HG03139 (cell line): ENCODE measurements at regions not wholly inside any gene's neighbourhood (a gene's known extent, or its start where the extent isn't known, plus 50 kb on each side); places are given as distances from the start of the nearest gene placed in this dataset.

Experiments used
- ATAC-seq: cut with Tn5 transposase; IDR thresholded peaks from one replicate; pipeline ENCODE4 v1.9.1; 2021; ENCODE audit not compliant: unreplicated experiment

GRCh38 chr9:10961883-10962282 lies 349.1 kb upstream of the PTPRD start:
- no peak for ATAC-seq

- no peak for ATAC-seq
These were observed 370.4 kb upstream of the PTPRD start for GRCh38 chr9:10983251-10983650.

- no peak for ATAC-seq
These were observed 386.8 kb upstream of the PTPRD start for GRCh38 chr9:10999646-11000045.

GRCh38 chr9:11001546-11001945 lies 388.7 kb upstream of the PTPRD start:
- no peak for ATAC-seq

DNA sequence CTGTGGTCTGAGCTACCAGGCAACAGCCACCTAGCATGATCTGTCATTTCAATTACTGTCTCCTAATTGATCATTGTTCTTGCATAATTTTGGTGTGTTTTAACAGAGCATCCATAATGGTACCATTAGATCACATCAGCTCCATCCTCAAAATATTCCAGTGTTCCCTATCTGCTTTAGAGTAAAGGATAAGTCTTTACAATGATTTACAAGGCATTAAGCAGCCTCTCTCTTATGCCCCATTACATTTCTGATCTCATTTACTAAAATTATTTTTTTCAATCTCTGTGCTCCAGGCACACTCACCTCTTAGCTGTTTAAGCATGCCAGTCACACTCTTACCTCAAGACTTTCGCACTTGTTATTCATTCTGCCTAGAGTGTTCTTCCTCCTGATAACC lies 389.9 kb upstream of the PTPRD start:
- no peak for ATAC-seq

DNA sequence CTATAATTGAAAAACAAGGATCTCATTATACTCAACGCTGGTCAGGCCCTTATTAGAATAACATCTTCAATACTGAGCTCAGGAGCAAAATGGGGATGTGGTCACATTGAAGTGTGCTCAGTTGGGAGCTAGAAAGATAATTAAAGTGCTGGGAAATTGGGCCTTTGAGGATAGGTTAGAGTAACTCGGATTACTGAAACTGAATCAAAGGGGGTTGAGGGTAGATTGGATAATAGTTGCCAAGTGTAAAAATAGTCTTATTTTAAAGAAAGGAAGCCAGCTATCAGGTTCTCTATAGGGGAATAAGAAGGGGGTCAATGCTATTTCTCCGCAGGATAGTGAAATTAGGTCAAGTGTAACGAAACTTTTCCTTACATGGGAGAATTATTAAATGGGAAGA lies 391.0 kb upstream of the PTPRD start:
- ATAC-seq, result no peak

DNA sequence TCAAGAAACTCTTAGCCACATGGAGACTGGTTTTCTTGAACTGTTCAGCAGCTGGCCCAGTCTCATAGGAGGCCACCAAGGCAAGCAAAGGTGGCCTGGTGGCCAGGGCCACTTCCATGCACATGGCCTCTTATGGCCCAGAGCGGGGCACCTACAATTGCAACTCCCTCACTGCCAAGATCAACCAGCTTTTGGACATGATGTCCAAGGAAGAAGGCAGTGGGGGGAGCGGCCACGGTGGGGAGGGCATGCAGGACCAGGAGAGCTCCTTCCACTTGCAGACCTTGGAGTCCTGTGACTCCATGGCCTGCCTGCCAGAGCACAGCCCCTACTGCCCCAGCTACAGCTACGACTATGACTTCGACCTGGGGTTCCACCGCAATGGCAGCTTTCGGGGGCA lies 398.9 kb upstream of the PTPRD start:
- ATAC-seq, result no peak

DNA sequence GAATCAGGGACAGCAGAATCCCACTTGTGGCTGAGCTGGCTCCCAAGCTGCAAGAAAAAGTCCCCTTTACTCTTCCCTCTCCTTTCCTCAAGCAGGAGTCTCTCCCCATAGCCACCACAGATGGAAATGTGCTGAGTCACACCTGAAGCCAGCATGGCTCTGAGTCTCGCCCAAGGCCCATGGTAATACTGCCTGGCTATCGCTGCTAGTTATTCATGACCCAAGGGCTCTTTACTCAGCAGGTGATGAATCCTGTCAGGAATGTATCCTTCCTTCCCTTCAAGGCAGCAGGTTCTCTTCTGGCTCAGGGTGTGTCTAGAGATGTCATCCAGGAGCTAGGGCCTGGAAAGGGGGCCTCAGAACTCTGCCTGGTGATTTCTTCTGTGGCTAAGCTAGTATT lies 403.3 kb upstream of the PTPRD start:
- ATAC-seq, result no peak

DNA sequence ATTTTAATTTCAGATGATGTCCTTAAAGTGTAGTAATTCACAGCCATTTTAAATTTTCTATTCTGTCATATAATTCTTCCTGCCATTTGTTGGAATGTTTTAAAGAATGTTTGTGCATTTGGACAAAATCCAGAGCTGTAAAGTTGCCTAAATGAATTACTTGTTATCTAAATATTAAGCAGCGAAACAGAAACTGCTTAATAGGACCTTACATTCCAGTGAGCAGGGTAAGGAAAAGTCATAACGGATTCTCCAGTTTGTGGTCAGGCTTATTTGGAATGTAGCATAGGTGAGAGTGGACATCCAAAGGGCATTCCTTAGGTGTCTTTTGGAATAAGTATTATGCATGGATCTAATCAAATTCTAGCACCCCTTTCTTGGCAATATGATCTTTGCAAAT lies 410.4 kb upstream of the PTPRD start:
- no peak for ATAC-seq

DNA sequence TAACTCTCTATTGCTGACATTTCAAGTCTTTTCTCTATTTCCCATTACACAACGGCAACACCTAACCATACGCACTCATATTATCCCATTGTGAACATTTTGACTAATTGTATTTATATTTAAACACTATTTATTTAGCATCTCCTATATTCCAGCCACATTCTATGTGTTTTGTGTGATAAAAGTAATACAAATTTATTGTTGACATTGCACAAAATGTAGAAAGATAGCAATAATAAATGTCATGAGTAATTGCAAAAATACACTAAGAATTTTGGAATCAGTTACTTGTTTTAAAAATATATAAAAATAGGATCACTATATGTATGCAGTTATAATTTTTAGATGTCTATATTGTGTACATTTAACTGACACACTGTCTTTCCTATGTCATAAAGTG lies 413.0 kb upstream of the PTPRD start:
- ATAC-seq, result no peak

DNA sequence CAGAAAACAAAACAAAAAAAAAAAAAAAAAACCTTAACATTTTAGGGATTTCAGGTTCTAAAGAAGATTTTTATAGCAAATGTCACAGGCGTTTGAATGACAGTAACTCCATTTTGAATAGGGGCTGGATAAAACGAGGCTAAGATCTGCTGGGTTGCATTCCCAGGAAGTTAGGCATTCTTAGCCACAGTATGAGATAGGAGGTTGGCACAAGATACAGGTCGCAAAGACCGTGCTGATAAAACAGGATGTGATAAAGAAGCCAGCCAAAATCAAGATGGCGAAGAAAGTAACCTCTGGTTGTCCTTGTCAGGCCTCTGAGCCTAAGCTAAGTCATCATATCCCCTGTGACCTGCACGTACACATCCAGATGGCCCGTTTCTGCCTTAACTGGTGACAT lies 425.6 kb upstream of the PTPRD start:
- no peak for ATAC-seq

- ATAC-seq, result no peak
These were observed 426.2 kb upstream of the PTPRD start for GRCh38 chr9:11039006-11039405.

DNA sequence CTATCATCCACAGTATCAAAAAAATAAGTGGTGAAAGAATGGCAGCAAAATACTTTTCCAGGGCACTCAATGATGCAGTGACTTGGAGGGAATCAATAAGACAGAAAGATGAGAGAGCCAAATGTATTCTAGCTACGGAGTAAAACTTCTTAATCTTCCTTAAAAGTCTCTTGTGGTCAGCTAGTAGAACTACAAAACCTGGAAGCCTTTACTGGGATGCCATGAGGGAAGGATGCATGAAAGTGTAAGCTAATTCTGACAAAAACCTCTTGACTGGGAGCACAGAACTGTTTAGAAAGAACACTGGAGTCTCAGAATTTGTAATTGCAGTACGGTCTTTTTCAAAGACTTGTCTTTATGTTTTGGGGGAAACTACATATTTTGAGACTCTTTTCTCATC lies 432.8 kb upstream of the PTPRD start:
- no peak for ATAC-seq

DNA sequence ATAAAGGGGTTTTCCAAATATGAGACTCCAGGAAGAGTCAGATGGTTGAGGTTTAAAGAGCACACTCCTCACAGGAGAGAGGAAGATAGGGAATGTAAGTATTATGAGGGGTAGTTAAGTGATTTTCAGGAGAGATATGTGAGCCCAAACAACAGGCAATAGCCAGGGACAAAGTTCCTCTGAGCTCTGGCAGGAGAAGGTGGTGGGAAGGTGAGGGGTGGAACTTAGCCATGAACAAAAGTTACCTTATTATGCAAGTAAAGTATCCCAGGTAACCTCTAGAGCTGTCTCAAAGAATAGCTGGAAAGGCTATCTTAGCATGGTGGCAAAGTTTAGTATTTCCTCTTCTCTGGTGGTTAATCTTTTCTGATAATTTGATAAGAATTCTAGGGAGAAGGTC lies 450.5 kb upstream of the PTPRD start:
- no peak for ATAC-seq

- ATAC-seq, result no peak
These were observed 452.1 kb upstream of the PTPRD start for GRCh38 chr9:11064909-11065308.

DNA sequence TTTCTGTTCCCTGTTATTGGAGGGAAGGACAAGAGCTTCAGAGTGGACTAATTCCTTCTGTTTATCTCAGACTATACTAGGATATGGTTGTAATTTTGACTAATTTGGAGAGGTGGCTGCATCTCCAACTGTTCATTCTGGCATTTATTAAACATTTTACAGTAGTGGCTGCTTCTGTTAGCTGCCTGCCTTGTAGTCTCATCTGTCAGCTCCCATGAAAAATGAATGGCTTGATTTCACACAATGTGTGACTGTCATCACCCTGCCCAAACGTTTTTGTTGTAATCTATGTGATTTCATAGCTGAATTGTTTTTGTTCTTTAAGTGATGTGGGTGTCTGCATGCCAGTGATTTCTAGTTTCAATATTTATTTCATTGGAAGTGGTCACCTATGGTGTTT lies 459.4 kb upstream of the PTPRD start:
- no peak for ATAC-seq

DNA sequence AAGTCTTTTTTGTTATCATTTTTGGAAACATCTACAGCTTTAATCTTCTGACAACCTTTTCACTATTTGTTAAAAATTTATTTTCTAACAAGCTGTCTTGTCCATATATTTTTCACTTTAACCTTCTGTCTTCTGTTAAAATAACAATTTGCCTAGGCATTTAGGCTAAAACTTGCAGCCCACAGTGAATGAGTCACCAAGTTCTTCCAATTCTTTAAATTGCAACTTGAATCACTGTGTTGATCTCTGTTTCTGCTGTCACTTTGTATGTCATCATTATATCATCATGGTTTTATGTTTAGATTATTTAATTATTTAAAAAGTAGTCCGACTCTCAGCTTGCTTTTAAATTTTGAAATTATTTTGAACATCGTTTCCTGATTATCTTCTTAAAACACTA lies 473.8 kb upstream of the PTPRD start:
- no peak for ATAC-seq

DNA sequence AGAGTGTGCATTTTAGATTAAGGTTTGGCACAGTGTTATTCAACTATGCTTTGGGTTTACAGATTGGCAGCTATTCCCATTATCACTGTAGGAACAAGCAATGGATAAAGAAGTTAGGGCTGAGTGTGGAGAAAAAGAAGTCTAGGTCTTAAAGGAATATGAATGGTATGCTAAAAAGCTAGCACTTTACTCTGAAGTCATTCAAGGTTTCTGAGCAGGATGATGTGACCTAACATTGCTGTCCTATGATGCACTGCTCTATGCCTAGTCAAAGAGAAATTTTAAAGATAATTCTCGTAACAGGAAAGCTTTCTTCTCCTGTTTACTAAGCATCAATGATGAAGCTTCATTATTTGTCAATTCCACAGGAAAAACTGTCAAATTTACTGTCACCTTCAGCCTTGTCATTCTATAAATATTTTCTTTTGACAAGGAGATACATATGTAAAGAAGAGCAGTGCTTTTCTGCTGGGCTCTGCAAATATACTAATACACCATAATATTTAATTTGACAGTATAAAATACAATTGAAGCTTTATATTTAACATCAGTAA lies 476.1 kb upstream of the PTPRD start:
- ATAC-seq, result no peak

DNA sequence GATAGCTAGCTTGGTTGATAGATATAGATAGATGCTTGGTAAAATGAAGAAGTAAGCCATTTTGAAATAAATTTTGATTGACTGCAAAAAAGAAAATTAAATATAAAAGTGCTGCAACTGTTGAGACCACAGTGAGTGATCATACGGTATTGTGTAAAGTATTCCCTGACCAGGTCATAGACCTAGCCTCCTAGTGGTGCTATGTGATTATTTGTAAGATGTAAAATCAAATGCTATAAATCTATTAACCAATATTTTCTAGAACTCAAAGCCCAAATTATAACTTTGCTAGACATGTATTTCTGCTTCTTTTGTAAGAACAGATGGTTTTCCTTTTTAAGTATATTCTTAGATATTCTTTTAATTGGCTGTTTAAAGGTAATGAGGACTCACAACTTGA lies 480.2 kb upstream of the PTPRD start:
- ATAC-seq, result no peak

DNA sequence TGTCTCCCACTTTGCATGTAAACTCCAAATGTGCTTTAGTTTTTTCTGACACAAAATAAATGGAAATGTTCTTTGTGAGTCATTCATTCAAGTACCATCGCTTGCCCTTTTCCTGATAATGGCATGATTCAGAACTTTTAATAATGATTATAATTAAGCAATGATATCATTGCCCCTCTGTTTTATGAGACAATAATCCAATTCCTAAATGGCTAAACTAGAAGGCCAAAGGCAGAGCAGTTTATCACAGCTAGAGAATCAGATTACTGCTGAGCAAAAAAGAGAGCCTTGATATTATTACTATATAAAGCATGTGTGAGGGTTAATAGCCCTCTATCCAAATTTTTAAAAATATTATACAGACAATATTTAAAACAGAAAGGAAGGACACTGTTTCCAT lies 484.2 kb upstream of the PTPRD start:
- ATAC-seq, result no peak

DNA sequence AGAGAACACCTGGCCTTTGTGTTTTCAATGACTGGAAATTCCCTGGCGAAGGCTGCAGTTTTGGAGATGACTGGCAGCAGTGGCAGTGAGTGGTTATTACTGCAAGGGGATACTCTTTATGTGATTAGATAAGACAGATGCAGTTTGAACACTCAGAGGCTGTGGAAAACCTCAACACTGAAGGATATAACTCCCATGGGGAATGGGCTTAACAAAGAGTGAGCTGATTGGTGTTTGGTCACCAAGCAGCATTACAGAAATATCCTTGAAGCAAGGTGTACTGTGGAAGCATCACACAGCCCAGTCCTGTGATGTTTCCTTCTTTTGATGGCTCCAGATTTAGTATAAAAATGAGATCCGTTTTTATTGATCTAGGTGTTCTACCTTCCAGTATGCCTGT lies 490.7 kb upstream of the PTPRD start:
- ATAC-seq, result no peak

DNA sequence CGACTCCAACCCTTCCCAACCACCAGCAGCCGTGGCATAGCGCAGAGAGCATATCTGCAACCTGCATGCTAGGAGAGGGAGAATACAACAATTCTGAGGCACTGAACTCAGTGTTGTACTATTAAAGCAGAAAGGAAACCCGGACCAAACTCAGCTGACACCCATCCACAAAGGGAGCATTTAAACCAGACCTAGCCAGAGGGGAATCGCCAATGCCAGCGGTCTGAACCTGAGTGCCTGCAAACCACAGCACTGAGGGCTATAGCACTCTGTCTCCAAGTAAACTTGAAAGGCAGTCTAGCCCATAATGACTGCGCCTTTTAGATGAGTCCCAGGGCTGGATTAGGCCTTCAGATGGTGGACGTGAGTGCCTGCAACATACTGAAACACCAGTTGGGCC lies 494.4 kb upstream of the PTPRD start:
- ATAC-seq, result no peak

GRCh38 chr9:11128156-11128555 lies 515.4 kb upstream of the PTPRD start:
- ATAC-seq, result no peak

- no peak for ATAC-seq
These were observed 523.0 kb upstream of the PTPRD start for GRCh38 chr9:11135851-11136250.
